Activated T-cell treated with anti-CD3 and anti-CD28 coated beads for 24 hours (primary cell): ENCODE measurements at regions not wholly inside any gene's neighbourhood (a gene's known extent, or its start where the extent isn't known, plus 50 kb on each side); places are given as distances from the start of the nearest gene placed in this dataset.

ENCODE experiments used
- DNase-seq: peaks from one replicate; pipeline ENCODE4 v3.0.0-alpha.2; 2020; ENCODE audit warnings: low read depth

DNA sequence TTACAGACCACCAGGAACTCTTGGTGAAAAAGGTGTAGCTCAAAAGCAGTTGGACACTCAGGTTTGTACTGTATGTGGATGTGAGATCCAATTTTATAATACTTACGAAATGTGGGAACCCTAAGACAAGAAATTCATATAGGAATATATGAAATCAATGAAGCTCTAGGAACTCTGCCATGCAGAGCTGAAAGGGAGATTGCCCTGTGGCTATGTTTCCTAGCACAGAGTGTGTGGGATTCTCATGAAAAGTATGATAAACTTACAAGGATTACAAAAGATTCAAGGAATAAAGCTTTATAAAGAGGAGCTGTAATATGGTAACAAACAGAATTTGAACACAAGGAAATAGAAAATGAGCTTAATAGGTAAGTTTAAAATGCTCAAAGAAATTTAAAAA is 205.7 kb upstream of the FAM83B start:
- DNase-seq = no peak

DNA sequence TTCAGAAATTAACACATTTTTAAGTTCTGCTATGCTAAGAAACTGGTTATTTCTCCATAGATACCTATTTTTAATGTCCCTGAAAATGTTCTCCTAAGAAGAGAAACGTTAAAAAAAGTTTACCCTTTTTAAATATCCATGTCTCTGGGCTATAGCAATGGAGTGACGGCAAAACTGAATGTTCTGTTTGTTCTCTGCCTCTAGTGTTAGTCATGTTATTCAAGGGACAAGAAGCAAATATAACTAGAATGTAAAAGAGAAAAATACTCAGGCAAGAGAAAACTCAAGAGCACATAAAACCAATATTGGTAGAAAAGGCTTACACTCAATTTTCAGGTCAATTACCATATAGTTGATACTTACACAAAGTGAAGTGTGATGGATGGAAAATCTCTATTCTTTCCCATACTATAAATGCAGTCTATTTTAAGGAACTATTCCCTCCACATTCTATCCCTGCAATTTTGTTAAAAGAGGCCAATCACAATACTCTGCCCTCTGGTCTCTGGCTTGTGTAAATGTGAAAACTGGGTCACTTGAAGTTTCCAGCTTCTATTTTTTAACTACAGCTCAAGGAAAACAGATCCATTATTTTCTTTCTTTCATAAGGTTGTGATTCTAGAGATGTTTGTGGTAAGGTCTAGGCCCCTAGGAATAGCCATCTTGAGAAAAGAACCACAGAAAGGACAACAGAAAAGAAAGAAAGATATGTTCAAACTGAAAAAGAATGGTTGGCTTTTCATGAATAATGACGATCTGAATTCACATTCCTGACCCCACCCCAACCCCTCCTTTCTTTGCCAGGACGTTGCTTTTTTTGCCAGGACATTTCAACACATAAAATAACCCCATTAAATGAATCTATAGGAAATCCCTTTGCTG is 200.3 kb upstream of the FAM83B start:
- no peak for DNase-seq

DNA sequence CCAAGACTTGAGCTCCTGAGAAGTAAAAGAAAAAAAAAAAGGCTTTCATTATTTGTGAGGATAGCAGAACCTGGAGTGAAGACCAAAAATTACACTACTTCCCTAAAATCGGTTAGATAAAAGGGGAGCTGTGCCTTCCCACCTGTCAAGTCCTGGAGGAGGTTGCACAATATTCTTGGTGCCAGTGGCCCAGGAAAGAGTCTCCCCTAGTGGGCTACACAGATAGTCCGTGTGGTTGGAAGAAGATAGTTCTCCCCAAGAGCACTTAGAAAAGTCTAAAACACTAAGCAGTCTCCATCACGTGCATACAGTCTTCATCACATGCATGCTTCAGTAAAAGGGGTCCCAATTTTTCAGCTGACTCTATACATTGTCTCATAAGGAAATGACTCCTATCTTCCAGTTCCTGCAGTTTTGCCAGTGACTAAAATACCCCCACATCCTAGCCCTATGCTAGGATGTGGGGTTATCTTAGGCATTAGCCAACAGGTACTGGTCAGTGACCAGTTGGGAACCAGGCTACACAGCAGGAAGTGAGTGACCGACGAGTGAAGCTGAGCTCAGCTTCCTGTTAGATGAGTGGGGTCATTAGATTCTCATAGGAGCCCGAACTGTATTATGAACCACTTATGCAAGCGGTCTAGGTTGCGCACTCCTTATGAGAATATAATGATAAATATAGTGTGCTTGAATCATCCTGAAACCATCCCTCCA is 199.5 kb upstream of the FAM83B start:
- no peak for DNase-seq

DNA sequence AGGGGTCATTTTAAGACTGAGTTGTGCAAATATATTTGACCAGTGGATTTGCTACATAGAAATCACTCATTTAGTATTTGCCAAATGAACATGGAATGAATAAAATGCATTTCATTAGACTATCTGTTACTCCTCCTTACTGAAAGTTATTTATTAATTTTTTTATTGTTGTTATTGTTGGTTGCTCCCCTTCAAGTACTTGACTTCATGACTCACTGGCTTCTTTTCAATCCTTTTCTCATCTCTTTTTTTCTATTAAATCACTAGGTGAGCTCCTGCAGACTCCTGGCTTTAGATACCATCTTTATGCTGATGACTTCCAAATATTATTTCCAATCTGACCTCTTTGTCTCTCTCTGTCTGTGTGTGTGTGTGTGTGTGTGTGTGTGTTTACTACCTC is 192.2 kb upstream of the FAM83B start:
- DNase-seq = no peak

DNA sequence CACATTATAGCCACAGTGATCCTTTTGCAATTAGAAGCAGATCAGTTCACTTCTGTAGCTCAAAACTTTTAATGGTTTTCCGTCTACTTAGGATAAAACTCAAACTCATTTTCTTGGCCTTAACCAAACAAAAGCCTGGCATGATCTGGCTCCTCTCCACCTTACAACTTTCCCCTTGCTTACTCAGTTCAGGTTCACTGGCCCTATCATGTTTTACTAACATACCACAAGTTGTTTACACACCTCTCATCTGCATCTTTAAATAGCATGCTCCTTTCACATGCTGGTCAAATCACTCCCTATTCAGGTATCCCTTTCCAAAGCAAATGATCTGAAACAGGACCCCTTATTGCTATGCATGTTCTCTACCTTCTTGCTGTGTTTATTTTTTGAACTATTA is 191.4 kb upstream of the FAM83B start:
- DNase-seq = no peak

DNA sequence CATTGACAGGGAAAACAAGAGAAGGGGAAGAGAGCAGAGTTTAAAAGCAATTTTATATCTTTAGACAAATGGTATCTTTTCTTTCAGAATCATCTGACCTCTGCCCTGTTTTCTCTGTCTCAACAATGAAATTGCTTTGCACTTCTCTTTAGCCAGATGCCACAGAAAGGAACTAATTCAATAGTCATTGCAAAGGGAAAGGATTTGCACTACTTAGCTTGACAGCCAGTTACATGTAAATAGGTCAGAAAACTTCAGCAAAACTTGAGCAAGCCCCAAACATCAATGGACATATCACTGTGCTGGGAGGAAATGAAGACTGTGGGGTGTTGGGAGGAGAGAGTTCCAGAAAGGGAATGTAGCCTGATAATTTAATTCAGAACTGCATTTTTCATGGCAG is 181.3 kb upstream of the FAM83B start:
- DNase-seq = no peak

DNA sequence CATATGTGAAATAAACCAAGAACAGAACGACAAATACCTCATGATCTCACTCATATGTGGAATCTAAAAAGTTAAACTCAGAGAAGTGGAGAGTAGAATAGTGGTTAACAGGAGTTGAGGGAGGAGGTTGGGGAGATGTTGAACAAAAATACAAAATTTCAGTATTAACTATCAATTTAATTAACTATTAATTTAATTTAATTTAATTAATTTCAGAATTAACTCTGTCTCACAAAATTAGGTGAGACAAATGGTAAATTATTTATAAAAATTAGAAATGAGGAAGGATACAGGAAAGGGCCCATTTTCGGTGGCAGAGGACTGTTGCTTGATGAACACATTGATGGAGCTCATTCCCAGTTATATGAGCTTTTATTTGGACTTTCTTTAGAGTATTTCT is 166.0 kb upstream of the FAM83B start:
- no peak for DNase-seq

DNA sequence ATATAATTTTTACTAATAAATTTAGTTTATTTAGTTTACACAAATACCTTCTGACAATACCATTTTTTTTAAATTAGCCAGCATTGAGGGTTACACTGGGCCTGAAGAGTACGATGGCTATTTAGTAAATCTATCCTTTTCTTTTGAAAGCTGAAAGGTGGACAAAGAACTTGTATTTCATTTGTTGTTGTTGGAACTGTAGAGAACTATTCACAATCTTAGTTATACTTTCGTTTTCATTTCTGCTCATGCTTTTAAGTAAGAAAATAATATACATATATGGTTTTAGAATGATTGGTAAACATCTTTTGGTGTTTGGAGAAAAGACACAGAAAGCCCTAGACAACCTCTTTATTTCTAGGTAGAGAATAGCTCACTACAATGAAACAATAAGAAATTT is 165.3 kb upstream of the FAM83B start:
- DNase-seq = no peak

DNA sequence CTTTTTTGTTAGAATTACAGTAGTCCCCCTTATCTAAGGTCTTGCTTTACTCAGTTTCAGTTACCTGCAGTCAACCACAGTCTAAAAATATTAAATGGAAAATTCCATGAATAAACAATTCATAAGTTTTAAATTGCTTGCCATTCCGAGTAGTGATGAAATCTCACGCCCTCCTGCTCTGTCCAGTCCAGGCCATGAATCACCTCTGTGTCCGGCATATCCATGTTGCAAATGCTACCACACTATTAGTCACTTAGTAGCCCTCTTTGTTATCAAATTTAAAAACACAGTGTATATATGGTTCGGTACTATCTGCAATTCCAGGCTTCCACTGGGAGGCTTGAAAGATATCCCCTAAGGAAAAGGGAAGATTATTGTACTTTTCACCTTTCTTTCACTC is 164.6 kb upstream of the FAM83B start:
- no peak for DNase-seq

DNA sequence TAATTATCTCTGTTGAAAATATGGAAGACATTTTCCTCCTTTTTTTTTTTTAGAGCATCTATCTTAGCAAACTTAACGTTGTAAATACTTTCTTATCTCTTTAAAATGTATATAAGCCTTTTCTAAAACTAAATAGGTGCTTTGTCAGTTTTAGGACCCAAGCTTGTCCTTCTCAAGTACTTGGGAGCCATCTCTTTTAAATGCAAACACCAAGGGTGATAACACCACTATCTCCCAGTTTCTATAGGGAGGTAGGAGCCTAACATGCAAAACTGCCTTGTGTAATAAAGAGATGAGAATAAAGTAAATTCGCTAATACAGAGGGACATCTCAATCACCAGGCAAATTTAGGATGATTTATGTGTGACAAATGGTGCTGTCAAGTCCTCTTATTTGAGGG is 157.0 kb upstream of the FAM83B start:
- no peak for DNase-seq

DNA sequence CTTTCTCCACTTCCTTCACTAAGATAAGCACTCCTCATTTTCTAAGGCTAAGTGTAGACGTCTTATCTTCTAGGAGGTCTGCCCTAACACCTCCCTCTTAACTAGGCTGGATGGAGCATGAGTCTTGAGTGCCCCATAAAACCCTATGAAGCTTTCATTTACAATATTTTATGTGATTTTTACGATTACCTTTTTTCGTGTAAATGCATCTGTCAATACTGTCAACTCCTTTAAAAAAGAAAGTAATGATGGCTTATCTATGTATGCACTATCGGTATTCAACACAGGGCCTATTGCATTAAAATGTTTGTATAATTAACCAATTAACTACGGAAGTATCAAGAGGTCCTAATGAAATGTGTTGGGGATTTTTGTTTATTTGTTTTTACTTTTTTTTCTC is 156.0 kb upstream of the FAM83B start:
- no peak for DNase-seq

DNA sequence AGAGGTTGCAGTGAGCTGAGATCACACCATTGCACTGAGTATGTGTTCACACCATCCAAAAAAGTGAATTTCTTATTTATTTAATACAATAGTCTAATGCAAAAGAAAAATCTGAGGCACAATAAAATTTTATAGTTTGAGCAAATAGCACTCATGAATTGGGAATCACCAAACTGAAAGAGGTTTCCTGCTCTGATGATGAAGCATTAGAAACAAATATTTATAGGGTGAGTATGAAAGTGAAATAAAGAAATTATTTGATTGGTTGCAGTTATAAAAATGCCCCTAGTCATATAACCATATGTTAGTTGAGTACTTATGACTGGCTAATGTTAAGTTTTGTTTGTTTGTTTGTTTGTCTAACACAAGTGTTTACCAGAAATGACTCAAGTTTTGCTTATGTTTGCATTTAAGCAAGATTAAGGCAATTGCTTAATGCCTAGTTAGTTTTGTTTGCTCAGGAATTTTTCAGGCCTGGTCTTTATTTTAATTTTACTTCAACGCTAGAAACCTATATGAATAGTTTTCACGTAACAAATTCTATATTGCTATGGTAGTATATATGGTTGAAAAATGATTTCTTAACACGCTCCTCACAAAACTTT is 151.5 kb upstream of the FAM83B start:
- no peak for DNase-seq

DNA sequence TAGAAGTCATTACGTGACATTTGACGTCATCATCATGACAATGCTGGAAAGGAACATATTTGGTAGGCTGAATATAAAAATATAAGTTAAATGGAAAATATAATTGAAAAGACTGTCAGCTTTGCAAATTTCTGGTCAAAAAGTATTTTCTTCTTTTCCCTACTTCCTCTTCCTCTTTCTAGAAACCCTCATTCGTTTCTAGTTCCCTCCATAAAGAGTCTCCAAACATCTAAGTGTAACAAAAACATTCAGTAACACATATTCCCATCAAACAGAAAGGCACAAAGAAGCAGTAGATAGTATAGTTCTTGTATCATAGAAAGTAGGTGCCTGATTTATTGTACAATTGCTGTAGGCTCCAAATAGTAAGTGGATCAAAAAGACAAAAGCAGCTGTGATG is 150.8 kb upstream of the FAM83B start:
- no peak for DNase-seq

DNA sequence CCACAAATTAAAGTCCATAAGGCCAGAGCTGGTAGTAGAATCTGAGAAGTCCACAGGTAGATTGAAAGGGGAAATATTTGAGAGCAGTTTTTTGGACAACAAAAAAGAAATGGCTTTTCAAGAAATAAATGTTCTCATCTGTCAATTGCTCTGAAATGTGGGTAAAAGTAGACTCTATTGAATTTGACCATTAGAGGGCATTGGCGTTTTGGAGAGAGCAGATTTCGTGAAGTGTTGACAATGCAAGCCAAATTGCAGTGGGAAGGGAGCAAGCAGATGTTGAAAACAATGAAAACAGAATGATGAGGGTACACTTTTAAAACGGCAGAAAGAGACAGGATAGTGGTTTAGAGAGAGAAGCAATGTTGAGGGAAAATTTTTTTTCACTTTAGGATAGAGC is 149.1 kb upstream of the FAM83B start:
- no peak for DNase-seq

DNA sequence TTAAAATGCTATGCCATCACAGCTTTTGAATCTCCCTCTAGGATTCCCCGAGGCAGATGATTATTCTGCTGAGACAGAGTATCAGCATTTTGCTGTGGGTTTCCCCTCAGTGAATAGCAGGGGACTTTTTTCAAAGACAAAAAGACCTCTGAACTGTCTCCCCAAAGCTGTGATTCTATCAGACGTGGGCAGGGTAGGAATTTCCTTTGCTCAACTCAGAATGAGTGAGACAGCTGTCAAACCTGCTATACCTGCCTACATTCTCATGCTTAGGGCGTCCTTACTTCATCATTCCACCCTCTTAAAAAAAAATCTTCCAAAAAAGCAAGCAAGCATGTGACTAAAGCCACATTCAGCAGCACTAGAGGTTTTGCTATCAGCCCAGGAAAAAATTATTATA is 147.6 kb upstream of the FAM83B start:
- no peak for DNase-seq

DNA sequence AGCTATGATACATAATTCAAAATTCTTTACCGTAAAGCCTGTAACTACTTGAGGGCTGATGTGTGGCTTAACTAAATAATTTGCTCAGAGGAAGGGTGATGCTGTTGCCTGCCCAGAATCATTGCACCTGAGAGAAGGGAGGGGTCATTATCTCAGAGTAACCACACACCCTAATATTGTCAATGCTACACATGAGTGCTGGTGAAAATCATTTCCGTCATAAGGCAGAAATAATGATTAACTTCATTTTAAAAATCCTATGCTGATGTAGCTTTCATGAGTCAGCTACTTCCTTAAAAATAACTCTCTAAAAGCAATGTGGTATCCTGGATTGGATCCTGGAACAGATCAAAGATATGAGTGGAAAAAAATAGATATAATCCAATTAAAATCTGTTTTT is 146.4 kb upstream of the FAM83B start:
- DNase-seq = no peak

DNA sequence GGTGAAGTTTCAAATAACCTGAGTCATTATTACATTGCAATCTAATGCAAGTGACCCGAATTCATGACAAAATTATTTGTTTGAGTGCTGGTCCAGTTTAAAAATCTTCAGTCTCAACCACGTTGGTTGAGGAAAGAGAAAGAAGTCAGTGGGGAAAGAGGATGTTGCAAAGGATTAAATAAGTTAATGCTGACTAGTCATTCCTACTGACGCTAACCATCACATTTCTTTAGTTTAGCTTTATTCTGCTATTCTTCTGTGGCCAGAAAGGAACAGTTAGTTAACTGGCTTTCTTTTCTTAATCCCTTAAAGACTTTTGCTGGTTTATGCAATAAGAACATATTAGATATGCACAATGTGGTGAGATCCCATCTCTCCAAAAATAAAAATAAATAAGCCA is 143.8 kb upstream of the FAM83B start:
- DNase-seq = no peak

DNA sequence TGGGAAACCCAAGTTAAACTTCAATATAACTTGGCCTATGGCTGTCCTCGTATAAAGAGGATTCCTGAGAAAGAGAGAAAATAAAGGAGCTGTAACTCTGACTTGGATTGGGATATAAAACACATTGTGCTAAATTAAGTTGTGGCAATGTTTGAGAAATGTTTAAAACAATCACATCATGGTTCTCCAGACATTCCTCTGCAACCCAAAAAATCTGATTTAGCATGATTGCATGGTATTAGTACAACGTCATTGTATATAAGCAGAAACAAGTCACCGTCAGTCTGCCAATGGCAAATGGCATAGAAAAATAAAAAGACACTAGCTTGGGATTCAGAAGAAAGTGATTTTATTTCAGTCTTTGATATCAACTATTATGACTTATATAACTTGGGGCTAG is 140.2 kb upstream of the FAM83B start:
- DNase-seq = no peak

DNA sequence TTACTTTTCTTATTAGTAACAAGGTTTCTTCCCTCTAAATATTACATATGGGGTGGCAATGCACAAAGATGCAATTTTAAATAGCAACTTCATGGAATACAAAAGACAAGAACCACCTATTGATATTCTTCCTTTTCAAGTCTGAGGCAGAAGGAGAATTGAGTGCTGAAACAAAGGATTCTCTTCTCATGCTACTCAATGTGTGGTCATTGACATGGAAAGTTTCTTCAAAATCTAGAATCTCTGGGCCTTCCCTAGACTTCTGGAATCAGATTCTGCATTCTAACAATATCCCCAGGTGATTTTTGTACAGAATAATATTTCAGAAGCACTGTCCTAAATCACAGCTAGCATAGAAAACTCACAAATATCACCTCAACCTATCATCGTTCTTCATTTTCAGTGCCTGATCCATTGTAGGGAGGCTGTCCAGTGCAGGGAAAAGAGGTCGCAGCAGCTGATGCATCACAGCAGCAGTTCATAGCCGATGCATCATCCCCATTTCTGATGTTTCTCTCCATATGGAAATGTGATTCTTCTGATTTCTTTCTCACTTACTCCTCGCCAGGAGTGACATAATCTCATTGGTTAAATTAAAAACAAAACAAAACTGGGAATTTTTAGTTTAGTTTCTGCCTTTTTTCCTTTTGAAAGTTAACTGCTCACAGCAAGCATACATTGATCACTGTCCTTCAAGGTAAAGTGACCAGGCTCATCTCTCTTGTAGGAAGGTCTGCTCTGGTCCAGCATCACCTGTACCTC is 139.5 kb upstream of the FAM83B start:
- DNase-seq = no peak

DNA sequence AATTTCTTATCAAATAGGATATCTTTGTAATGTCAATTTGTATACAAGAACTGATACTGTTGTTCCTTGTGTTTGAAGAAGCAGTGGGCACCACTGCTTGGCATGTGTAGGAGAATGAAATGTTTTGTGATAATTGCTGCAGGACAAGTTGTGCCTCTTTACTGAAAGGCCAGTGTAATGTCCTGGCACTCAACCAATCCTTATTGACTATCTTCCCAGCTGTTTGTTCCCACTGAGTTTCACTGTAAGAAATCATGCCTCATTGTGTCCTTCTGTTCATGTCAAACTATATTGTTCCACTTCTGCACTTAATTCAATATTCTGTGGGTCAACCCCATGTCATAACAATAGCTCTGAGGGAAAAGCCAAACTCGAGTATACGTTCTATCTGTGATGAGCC is 136.1 kb upstream of the FAM83B start:
- DNase-seq = no peak

DNA sequence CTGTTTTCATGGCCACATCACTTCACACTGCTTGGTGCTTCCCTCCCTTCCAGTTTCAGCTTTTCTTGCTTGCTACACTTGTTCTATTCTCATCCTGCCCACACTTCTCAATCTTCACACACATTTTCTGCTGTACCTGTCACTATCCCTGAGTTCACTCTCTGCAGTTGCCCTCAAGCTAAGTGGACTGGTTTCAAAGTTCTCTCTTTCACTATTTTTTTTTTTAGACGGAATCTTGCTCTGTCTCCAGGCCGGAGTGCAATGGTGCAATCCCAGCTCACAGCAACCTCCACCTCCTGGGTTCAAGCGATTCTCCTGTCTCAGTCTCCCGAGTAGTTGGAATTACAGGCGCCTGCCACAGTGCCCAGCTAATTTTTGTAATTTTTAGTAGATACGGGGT is 130.6 kb upstream of the FAM83B start:
- no peak for DNase-seq

DNA sequence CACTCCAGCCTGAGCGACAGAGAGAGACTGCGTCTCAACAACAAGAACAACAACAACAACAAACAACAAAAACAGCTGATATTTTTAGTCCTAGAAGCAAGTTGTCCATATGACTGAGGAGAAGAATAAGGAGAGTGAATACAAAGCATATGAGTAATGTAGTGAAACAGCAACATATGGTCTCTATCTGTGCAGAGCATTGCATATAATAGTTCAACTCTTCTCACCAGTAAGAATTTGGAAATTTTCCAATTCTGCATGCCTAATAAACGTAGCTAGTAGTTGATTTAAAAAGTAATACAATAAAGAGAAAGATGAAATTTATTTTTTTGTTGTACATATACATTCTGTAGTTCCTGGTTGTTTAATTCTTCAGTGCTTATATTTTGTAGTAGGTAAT is 129.7 kb upstream of the FAM83B start:
- DNase-seq = no peak
